ENCODE measurements at regions not wholly inside any gene's neighbourhood (a gene's known extent, or its start where the extent isn't known, plus 50 kb on each side); places are given as distances from the start of the nearest gene placed in this dataset.

GRCh38 chr2:111685342-111685741, 198.7 kb downstream of the ANAPC1 start:
- Histone ChIP-seq H3K27me3 (ENCODE audit: control insufficient read depth, insufficient read depth, low read length, poor library complexity, severe bottlenecking) (peaks cover 12% of the 10 kb centered on the region), H3K9ac (ENCODE audit: extremely low read depth, low read length, poor library complexity, severe bottlenecking) (no peak overlapping the region), H3K4me1 (ENCODE audit: control insufficient read depth, insufficient read depth, low read length) (peaks cover 8% of the 10 kb centered on the region), H3K9me3 (ENCODE audit: control insufficient read depth, low read length) (no peaks in the 10 kb centered on the region), H3K36me3 (ENCODE audit: control insufficient read depth, insufficient read depth, low read length) (no peaks in the 10 kb centered on the region), H3K27ac (ENCODE audit: low read depth, low read length) (no peak overlapping the region), H3K4me3 (ENCODE audit: low read length) (no peak overlapping the region)
- peaks cover 6% of the 10 kb centered on the region for H3K27me3 Mint-ChIP-seq (ENCODE audit: insufficient read depth)
- H3K27ac Mint-ChIP-seq: no peak overlapping the region
- TF ChIP-seq, protein P1, sequence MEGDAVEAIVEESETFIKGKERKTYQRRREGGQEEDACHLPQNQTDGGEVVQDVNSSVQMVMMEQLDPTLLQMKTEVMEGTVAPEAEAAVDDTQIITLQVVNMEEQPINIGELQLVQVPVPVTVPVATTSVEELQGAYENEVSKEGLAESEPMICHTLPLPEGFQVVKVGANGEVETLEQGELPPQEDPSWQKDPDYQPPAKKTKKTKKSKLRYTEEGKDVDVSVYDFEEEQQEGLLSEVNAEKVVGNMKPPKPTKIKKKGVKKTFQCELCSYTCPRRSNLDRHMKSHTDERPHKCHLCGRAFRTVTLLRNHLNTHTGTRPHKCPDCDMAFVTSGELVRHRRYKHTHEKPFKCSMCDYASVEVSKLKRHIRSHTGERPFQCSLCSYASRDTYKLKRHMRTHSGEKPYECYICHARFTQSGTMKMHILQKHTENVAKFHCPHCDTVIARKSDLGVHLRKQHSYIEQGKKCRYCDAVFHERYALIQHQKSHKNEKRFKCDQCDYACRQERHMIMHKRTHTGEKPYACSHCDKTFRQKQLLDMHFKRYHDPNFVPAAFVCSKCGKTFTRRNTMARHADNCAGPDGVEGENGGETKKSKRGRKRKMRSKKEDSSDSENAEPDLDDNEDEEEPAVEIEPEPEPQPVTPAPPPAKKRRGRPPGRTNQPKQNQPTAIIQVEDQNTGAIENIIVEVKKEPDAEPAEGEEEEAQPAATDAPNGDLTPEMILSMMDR (conservative IDR thresholded peaks at IDR 0.05): no peak
- DNase-seq: no peak
- H3K4me1 Mint-ChIP-seq: peaks cover 7% of the 10 kb centered on the region
- H3K4me3 Mint-ChIP-seq: no peak overlapping the region
- peaks cover 16% of the 10 kb centered on the region for H3K9me3 Mint-ChIP-seq
- no peaks in the 10 kb centered on the region for H3K36me3 Mint-ChIP-seq (ENCODE audit: low read depth)

- TF ChIP-seq, protein P1 (conservative IDR thresholded peaks at IDR 0.05): no peak
- H3K4me3 Mint-ChIP-seq: no peak overlapping the region
- peaks cover 12% of the 10 kb centered on the region for H3K9me3 Mint-ChIP-seq
- no peak overlapping the region for H3K27ac ChIP-seq (ENCODE audit: low read depth, low read length)
- no peaks in the 10 kb centered on the region for H3K9me3 ChIP-seq (ENCODE audit: control insufficient read depth, low read length)
- peaks cover 8% of the 10 kb centered on the region for H3K4me1 ChIP-seq (ENCODE audit: control insufficient read depth, insufficient read depth, low read length)
- 94 to 100% methylated on average over 1 to 4 of the region's 4 CpGs for WGBS, 2 experiments (ENCODE audit: insufficient coverage in 1 of 2, insufficient read length in 1 of 2)
- peaks cover 12% of the 10 kb centered on the region for H3K27me3 ChIP-seq (ENCODE audit: control insufficient read depth, insufficient read depth, low read length, poor library complexity, severe bottlenecking)
- no peak overlapping the region for H3K4me3 ChIP-seq (ENCODE audit: low read length)
- no peak overlapping the region for H3K27ac Mint-ChIP-seq
- DNase-seq: no peak
- no peak overlapping the region for H3K9ac ChIP-seq (ENCODE audit: extremely low read depth, low read length, poor library complexity, severe bottlenecking)
- peaks cover 7% of the 10 kb centered on the region for H3K4me1 Mint-ChIP-seq
- no peaks in the 10 kb centered on the region for H3K36me3 Mint-ChIP-seq (ENCODE audit: low read depth)
- peaks cover 6% of the 10 kb centered on the region for H3K27me3 Mint-ChIP-seq (ENCODE audit: insufficient read depth)
- H3K36me3 ChIP-seq (ENCODE audit: control insufficient read depth, insufficient read depth, low read length): no peaks in the 10 kb centered on the region
These were observed 197.0 kb downstream of the ANAPC1 start for GRCh38 chr2:111686994-111687393.

DNA sequence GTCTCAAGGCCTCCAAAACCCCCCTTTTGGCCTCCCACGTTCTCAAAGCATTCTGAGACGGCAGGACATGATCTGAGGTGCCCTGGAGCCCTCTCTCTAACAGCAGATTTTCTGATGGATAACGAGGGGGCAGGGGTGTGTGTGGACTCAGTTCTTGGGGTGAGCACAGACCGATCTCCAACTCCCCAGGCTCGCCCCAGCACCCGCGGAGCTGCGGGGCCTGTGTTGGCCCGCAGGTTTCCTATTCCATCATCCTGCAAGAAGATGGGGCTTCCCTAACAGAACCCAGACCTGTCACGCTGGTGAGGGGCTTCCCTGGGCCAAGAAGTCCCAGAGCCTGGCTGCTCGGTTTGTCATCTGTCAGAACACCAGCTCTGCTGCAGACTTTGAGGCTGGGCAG, 196.1 kb downstream of the ANAPC1 start:
- no peaks in the 10 kb centered on the region for H3K9me3 ChIP-seq (ENCODE audit: control insufficient read depth, low read length)
- H3K36me3 Mint-ChIP-seq (ENCODE audit: low read depth): no peaks in the 10 kb centered on the region
- H3K27ac Mint-ChIP-seq: no peak overlapping the region
- no peaks in the 10 kb centered on the region for H3K36me3 ChIP-seq (ENCODE audit: control insufficient read depth, insufficient read depth, low read length)
- H3K4me3 ChIP-seq (ENCODE audit: low read length): no peak overlapping the region
- DNase-seq: no peak
- 83 to 90% methylated on average over 10 to 11 of the region's 11 CpGs for WGBS, 2 experiments (ENCODE audit: insufficient coverage in 1 of 2, insufficient read length in 1 of 2)
- H3K9ac ChIP-seq (ENCODE audit: extremely low read depth, low read length, poor library complexity, severe bottlenecking): no peak overlapping the region
- no peak overlapping the region for H3K27ac ChIP-seq (ENCODE audit: low read depth, low read length)
- peaks cover 11% of the 10 kb centered on the region for H3K4me1 Mint-ChIP-seq
- peaks cover 12% of the 10 kb centered on the region for H3K27me3 ChIP-seq (ENCODE audit: control insufficient read depth, insufficient read depth, low read length, poor library complexity, severe bottlenecking)
- no peak overlapping the region for H3K4me3 Mint-ChIP-seq
- H3K27me3 Mint-ChIP-seq (ENCODE audit: insufficient read depth): peaks cover 6% of the 10 kb centered on the region
- TF ChIP-seq, protein P1 (conservative IDR thresholded peaks at IDR 0.05): no peak
- peaks cover 6% of the 10 kb centered on the region for H3K9me3 Mint-ChIP-seq
- peaks cover 8% of the 10 kb centered on the region for H3K4me1 ChIP-seq (ENCODE audit: control insufficient read depth, insufficient read depth, low read length)
